Endothelial cell of umbilical vein (primary cell): ENCODE measurements at regions not wholly inside any gene's neighbourhood (a gene's known extent, or its start where the extent isn't known, plus 50 kb on each side); places are given as distances from the start of the nearest gene placed in this dataset.

ENCODE experiments used
- BruUV-seq: library from RNA; stranded (reverse); fragments of 400-500 nt; replicated peaks from 2 replicates; lab custom pipeline; 2021; lab: Mats Ljungman, UMichigan
- CTCF ChIA-PET: fragments of 300-600, 350-600 bp; sonication (Branson Sonifier 250); formaldehyde crosslinking; loops from one replicate; lab custom pipeline; 2021; ENCODE audit warnings: antibody characterized with exemption, inconsistent platforms; lab: Charles Lee
- POLR2A ChIA-PET: fragments of 300-600, 350-600 bp; sonication (Branson Sonifier 250); formaldehyde crosslinking; loops from one replicate; lab custom pipeline; 2021; ENCODE audit warnings: antibody characterized with exemption, inconsistent platforms; lab: Charles Lee
- DNase-seq: peaks from one replicate; pipeline ENCODE4 v3.0.0-alpha.2; 2011; ENCODE audit warnings: low read depth, low spot score
- FAIRE-seq: peaks from 2 replicates; lab custom pipeline; 2011; peaks lifted over from hg19 to GRCh38; lab: Jason Lieb, UNC
- H2AFZ ChIP-seq: 2 replicates; pipeline ENCODE4 v1.6.0; 2012; ENCODE audit warnings: low read depth, low read length, control low read depth, inconsistent platforms
- H3K27ac ChIP-seq: 2 replicates; pipeline ENCODE4 v1.5.1; 2011; ENCODE audit warnings: low read depth, mild to moderate bottlenecking, control low read depth, low read length, moderate library complexity; ENCODE audit not compliant: insufficient read depth
- H3K27me3 ChIP-seq, 2 experiments: 2 replicates each; pipeline versions ENCODE4 v1.6.0 to v1.6.1; 2011; ENCODE audit warnings: low read length in 2 of 2, mixed read lengths in 1 of 2; ENCODE audit not compliant: control insufficient read depth in 2 of 2, insufficient read depth in 2 of 2
- H3K36me3 ChIP-seq, 2 experiments: 2 replicates in 1 of 2; 3 replicates in 1 of 2; pipeline ENCODE4 v1.5.1; 2011; ENCODE audit warnings: low read length in 2 of 2, mild to moderate bottlenecking in 1 of 2, moderate library complexity in 1 of 2; ENCODE audit not compliant: control insufficient read depth in 2 of 2, insufficient read depth in 2 of 2; ENCODE audit errors: extremely low read depth in 1 of 2
- H3K4me1 ChIP-seq: 3 replicates; pipeline ENCODE4 v1.5.1; 2011; ENCODE audit warnings: mild to moderate bottlenecking, low read length; ENCODE audit not compliant: control insufficient read depth, insufficient read depth; ENCODE audit errors: extremely low read depth
- H3K4me2 ChIP-seq: 2 replicates; pipeline ENCODE4 v1.6.1; 2011; ENCODE audit warnings: low read length, control low read depth, mixed read lengths; ENCODE audit not compliant: insufficient read depth
- H3K4me3 ChIP-seq, 3 experiments: fragments of 200-600 bp in 1 of 3; sonication (generic), shearing (Covaris generic) in 1 of 3; replicated peaks in 1 of 3; 2 replicates each; pipeline ENCODE4 v1.5.1; 2011 to 2016; ENCODE audit warnings: control low read depth in 3 of 3, low read length in 3 of 3, mild to moderate bottlenecking in 2 of 3, inconsistent platforms in 1 of 3, low read depth in 1 of 3, moderate library complexity in 1 of 3; ENCODE audit not compliant: insufficient read depth in 1 of 3
- H3K79me2 ChIP-seq: 2 replicates; pipeline ENCODE4 v1.6.0; 2012; ENCODE audit warnings: low read length, inconsistent platforms; ENCODE audit not compliant: control insufficient read depth, insufficient read depth
- H3K9ac ChIP-seq: replicated peaks from 2 replicates; pipeline ENCODE3; 2011; ENCODE audit warnings: low read length, control low read depth; ENCODE audit not compliant: insufficient read depth; ENCODE audit errors: extremely low read depth
- H3K9me1 ChIP-seq: replicated peaks from 3 replicates; pipeline ENCODE4 v1.6.0; 2011; ENCODE audit warnings: mild to moderate bottlenecking, low read length; ENCODE audit not compliant: control insufficient read depth, insufficient read depth; ENCODE audit errors: extremely low read depth
- H3K9me3 ChIP-seq: replicated peaks from 2 replicates; pipeline ENCODE4 v1.5.1; 2012; ENCODE audit warnings: low read length, inconsistent platforms; ENCODE audit not compliant: control insufficient read depth, insufficient read depth
- H4K20me1 ChIP-seq: replicated peaks from 2 replicates; pipeline ENCODE3; 2011; ENCODE audit warnings: mild to moderate bottlenecking, low read length; ENCODE audit not compliant: control insufficient read depth, insufficient read depth; ENCODE audit errors: extremely low read depth
- EZH2 ChIP-seq: IDR thresholded peaks from 2 replicates; pipeline ENCODE4 v1.6.1; 2012; ENCODE audit warnings: borderline replicate concordance, low read depth, mild to moderate bottlenecking, moderate library complexity, low read length, inconsistent platforms; ENCODE audit not compliant: severe bottlenecking
- FOS ChIP-seq: IDR thresholded peaks from 2 replicates; pipeline ENCODE4 v1.6.1; 2011; ENCODE audit warnings: mild to moderate bottlenecking, low read length, moderate library complexity, borderline replicate concordance; ENCODE audit not compliant: insufficient read depth
- GATA2 ChIP-seq: IDR thresholded peaks from 2 replicates; pipeline ENCODE4 v1.7.0; 2011; ENCODE audit warnings: low read depth, mild to moderate bottlenecking, moderate library complexity, mixed read lengths, low read length; ENCODE audit not compliant: insufficient read length, insufficient read depth
- JUN ChIP-seq: IDR thresholded peaks from 2 replicates; pipeline ENCODE4 v1.6.1; 2011; ENCODE audit warnings: borderline replicate concordance, low read depth; ENCODE audit not compliant: insufficient read length, insufficient read depth
- MYC ChIP-seq: IDR thresholded peaks from one replicate; pipeline ENCODE4 v1.6.1; 2011; ENCODE audit warnings: mild to moderate bottlenecking, low read depth, low read length
- POLR2A ChIP-seq: IDR thresholded peaks from 2 replicates; pipeline ENCODE4 v1.6.1; 2012; ENCODE audit warnings: low read depth, mild to moderate bottlenecking, control low read depth, low read length
- POLR2AphosphoS5 ChIP-seq: IDR thresholded peaks from 2 replicates; pipeline ENCODE4 v1.6.1; 2012; ENCODE audit warnings: low read depth, mild to moderate bottlenecking, control low read depth, low read length, moderate library complexity; ENCODE audit not compliant: insufficient read depth
- dilution Hi-C: fragments of 300-500 bp; cut with MboI; formaldehyde crosslinking; loops from one replicate; pipeline ENCODE4 v1.15.0; 2019; ENCODE audit warnings: low sequenced_read_pairs; ENCODE audit not compliant: extremely low pct_ligation_motif_present
- intact Hi-C: fragments of 100-400 bp; cut with micrococcal nuclease; formaldehyde crosslinking; loops from one replicate; pipeline ENCODE4 v1.10.0; 2022
- TF ChIP-seq, protein P1 (sequence below), 2 donors: IDR thresholded peaks; 1 replicate in 1 of 2; 2 replicates in 1 of 2; pipeline ENCODE4 v1.5.1; 2011; ENCODE audit warnings: low read length in 2 of 2, mild to moderate bottlenecking in 2 of 2, moderate library complexity in 2 of 2, control low read depth in 1 of 2, inconsistent platforms in 1 of 2, low read depth in 1 of 2; ENCODE audit not compliant: insufficient read depth in 1 of 2; ENCODE audit errors: extremely low read depth in 1 of 2
- TF ChIP-seq, protein P2 (sequence below): IDR thresholded peaks from 2 replicates; pipeline ENCODE4 v1.6.1; 2011; ENCODE audit not compliant: insufficient read depth, insufficient read length

DNA sequence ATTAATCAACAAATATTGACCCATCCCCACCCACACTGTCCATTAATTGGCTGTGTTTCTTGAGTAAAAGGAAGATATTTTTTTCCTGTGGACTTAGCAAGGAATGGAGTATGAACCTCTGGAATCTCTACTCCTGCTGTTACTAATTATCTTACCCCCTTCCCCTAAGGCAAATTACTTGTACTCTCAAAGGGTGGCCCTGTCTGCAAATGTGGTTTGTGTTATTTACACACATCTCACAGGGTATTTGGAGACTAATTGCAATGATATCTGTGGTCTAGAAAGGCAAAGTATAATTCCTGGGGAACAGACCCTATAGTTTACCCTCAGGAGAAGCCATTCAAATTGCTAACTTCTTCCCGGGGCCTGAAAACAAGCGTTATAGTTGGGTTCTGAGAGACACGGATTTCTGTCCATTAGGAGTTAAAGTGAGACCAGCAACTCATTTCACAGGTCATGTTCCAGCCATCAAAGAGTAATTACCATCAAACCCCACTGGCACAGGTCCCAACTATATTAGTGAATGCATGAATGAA, 133.0 kb upstream of the RASGEF1B start:
- no peak overlapping the region for H3K27ac ChIP-seq
- no peaks in the 10 kb centered on the region for H3K4me1 ChIP-seq
- H3K4me3 ChIP-seq, result no peak overlapping the region
- H3K4me2 ChIP-seq, result no peak overlapping the region
- no peaks in the 10 kb centered on the region for H3K36me3 ChIP-seq
- no peaks in the 10 kb centered on the region for H3K9me1 ChIP-seq
- no peaks in the 10 kb centered on the region for H4K20me1 ChIP-seq
- no TSS peak for BruUV-seq
- no peak overlapping the region for H2AFZ ChIP-seq
- CTCF ChIA-PET, result no interaction called here
- intact Hi-C loops, result no loop called here
- H3K9ac ChIP-seq, result no peak overlapping the region
- TF ChIP-seq FOS, result no peak
- no peak for TF ChIP-seq JUN
- no peak for TF ChIP-seq GATA2
- no peak for TF ChIP-seq POLR2AphosphoS5
- no peak for TF ChIP-seq EZH2
- TF ChIP-seq MYC, result no peak
- TF ChIP-seq, protein P1, sequence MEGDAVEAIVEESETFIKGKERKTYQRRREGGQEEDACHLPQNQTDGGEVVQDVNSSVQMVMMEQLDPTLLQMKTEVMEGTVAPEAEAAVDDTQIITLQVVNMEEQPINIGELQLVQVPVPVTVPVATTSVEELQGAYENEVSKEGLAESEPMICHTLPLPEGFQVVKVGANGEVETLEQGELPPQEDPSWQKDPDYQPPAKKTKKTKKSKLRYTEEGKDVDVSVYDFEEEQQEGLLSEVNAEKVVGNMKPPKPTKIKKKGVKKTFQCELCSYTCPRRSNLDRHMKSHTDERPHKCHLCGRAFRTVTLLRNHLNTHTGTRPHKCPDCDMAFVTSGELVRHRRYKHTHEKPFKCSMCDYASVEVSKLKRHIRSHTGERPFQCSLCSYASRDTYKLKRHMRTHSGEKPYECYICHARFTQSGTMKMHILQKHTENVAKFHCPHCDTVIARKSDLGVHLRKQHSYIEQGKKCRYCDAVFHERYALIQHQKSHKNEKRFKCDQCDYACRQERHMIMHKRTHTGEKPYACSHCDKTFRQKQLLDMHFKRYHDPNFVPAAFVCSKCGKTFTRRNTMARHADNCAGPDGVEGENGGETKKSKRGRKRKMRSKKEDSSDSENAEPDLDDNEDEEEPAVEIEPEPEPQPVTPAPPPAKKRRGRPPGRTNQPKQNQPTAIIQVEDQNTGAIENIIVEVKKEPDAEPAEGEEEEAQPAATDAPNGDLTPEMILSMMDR (IDR thresholded peaks at IDR 0.05; ENCODE audit: extremely low read depth in 1 of 2, insufficient read depth in 1 of 2, low read depth in 1 of 2, low read length in 2 of 2), result no peak
- TF ChIP-seq, protein P2, sequence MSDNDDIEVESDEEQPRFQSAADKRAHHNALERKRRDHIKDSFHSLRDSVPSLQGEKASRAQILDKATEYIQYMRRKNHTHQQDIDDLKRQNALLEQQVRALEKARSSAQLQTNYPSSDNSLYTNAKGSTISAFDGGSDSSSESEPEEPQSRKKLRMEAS, result no peak
- no peak for TF ChIP-seq POLR2A
- POLR2A ChIA-PET, result no interaction called here
- DNase-seq (no peak), FAIRE-seq (no peak)
- no peaks in the 10 kb centered on the region for H3K27me3 ChIP-seq
- H3K9me3 ChIP-seq, result no peaks in the 10 kb centered on the region
- no peaks in the 10 kb centered on the region for H3K79me2 ChIP-seq
- dilution Hi-C loops, result no loop called here
